ENCODE measurements at regions not wholly inside any gene's neighbourhood (a gene's known extent, or its start where the extent isn't known, plus 50 kb on each side); places are given as distances from the start of the nearest gene placed in this dataset.

- CTCF ChIA-PET, result no interaction called here
- Mint-ChIP-seq H3K4me1 (ENCODE audit: low read depth, unreplicated experiment) (no peaks in the 10 kb centered on the region), H3K9me3 (ENCODE audit: low read depth, unreplicated experiment) (no peaks in the 10 kb centered on the region), H3K4me3 (ENCODE audit: low read depth, unreplicated experiment) (no peak overlapping the region), H3K27me3 (ENCODE audit: unreplicated experiment) (no peaks in the 10 kb centered on the region), H3K27ac (ENCODE audit: unreplicated experiment) (no peak overlapping the region), H3K36me3 (ENCODE audit: insufficient read depth, unreplicated experiment) (no peaks in the 10 kb centered on the region)
- no peak for TF ChIP-seq CTCF (IDR thresholded peaks at IDR 0.05; ENCODE audit: unreplicated experiment)
- intact Hi-C loops (cut with micrococcal nuclease; ENCODE audit: unreplicated experiment), result no loop called here
- DNase-seq, result no peak
- no TSS peak for BruUV-seq (replicated peaks)
Observed at GRCh38 chr1:94677714-94678113, 136.2 kb upstream of the F3 start.

GRCh38 chr1:94677087-94677486 lies 135.5 kb upstream of the F3 start:
- H3K4me3 Mint-ChIP-seq (ENCODE audit: low read depth, unreplicated experiment), result no peak overlapping the region
- DNase-seq, result no peak
- no peaks in the 10 kb centered on the region for H3K36me3 Mint-ChIP-seq (ENCODE audit: insufficient read depth, unreplicated experiment)
- TF ChIP-seq CTCF (IDR thresholded peaks at IDR 0.05; ENCODE audit: unreplicated experiment), result no peak
- no peaks in the 10 kb centered on the region for H3K9me3 Mint-ChIP-seq (ENCODE audit: low read depth, unreplicated experiment)
- no peak overlapping the region for H3K27ac Mint-ChIP-seq (ENCODE audit: unreplicated experiment)
- no peaks in the 10 kb centered on the region for H3K4me1 Mint-ChIP-seq (ENCODE audit: low read depth, unreplicated experiment)
- no peaks in the 10 kb centered on the region for H3K27me3 Mint-ChIP-seq (ENCODE audit: unreplicated experiment)
- CTCF ChIA-PET, result no interaction called here
- intact Hi-C loops (cut with micrococcal nuclease; ENCODE audit: unreplicated experiment), result no loop called here
- no TSS peak for BruUV-seq (replicated peaks)

GRCh38 chr1:94676686-94677085 lies 135.1 kb upstream of the F3 start:
- no peak overlapping the region for H3K27ac Mint-ChIP-seq (ENCODE audit: unreplicated experiment)
- BruUV-seq (replicated peaks), result no TSS peak
- DNase-seq, result no peak
- intact Hi-C loops (cut with micrococcal nuclease; ENCODE audit: unreplicated experiment), result no loop called here
- CTCF ChIA-PET, result no interaction called here
- no peak overlapping the region for H3K4me3 Mint-ChIP-seq (ENCODE audit: low read depth, unreplicated experiment)
- H3K36me3 Mint-ChIP-seq (ENCODE audit: insufficient read depth, unreplicated experiment), result no peaks in the 10 kb centered on the region
- TF ChIP-seq CTCF (IDR thresholded peaks at IDR 0.05; ENCODE audit: unreplicated experiment), result no peak
- no peaks in the 10 kb centered on the region for H3K27me3 Mint-ChIP-seq (ENCODE audit: unreplicated experiment)
- H3K9me3 Mint-ChIP-seq (ENCODE audit: low read depth, unreplicated experiment), result no peaks in the 10 kb centered on the region
- no peaks in the 10 kb centered on the region for H3K4me1 Mint-ChIP-seq (ENCODE audit: low read depth, unreplicated experiment)

- CTCF ChIA-PET, result no interaction called here
- DNase-seq, result no peak
- H3K27ac Mint-ChIP-seq (ENCODE audit: unreplicated experiment), result no peak overlapping the region
- TF ChIP-seq CTCF (IDR thresholded peaks at IDR 0.05; ENCODE audit: unreplicated experiment), result no peak
- no peak overlapping the region for H3K4me3 Mint-ChIP-seq (ENCODE audit: low read depth, unreplicated experiment)
- H3K27me3 Mint-ChIP-seq (ENCODE audit: unreplicated experiment), result no peaks in the 10 kb centered on the region
- intact Hi-C loops (cut with micrococcal nuclease; ENCODE audit: unreplicated experiment), result no loop called here
- peaks cover 5% of the 10 kb centered on the region for H3K36me3 Mint-ChIP-seq (ENCODE audit: insufficient read depth, unreplicated experiment)
- no TSS peak for BruUV-seq (replicated peaks)
- peaks cover 9% of the 10 kb centered on the region for H3K4me1 Mint-ChIP-seq (ENCODE audit: low read depth, unreplicated experiment)
- H3K9me3 Mint-ChIP-seq (ENCODE audit: low read depth, unreplicated experiment), result no peaks in the 10 kb centered on the region
Observed at GRCh38 chr1:94675373-94675772, 133.8 kb upstream of the F3 start.

GRCh38 chr1:94674876-94675275 lies 133.3 kb upstream of the F3 start:
- no peak overlapping the region for H3K27ac Mint-ChIP-seq (ENCODE audit: unreplicated experiment)
- H3K4me3 Mint-ChIP-seq (ENCODE audit: low read depth, unreplicated experiment), result no peak overlapping the region
- H3K9me3 Mint-ChIP-seq (ENCODE audit: low read depth, unreplicated experiment), result no peaks in the 10 kb centered on the region
- no peak for DNase-seq
- CTCF ChIA-PET, result no interaction called here
- intact Hi-C loops (cut with micrococcal nuclease; ENCODE audit: unreplicated experiment), result no loop called here
- peaks cover 5% of the 10 kb centered on the region for H3K36me3 Mint-ChIP-seq (ENCODE audit: insufficient read depth, unreplicated experiment)
- peaks cover 10% of the 10 kb centered on the region for H3K4me1 Mint-ChIP-seq (ENCODE audit: low read depth, unreplicated experiment)
- no peaks in the 10 kb centered on the region for H3K27me3 Mint-ChIP-seq (ENCODE audit: unreplicated experiment)
- TF ChIP-seq CTCF (IDR thresholded peaks at IDR 0.05; ENCODE audit: unreplicated experiment), result no peak
- BruUV-seq (replicated peaks), result no TSS peak

Measured in Calu3 (cell line).